ENCODE measurements at regions not wholly inside any gene's neighbourhood (a gene's known extent, or its start where the extent isn't known, plus 50 kb on each side); places are given as distances from the start of the nearest gene placed in this dataset.

- no peak for TF ChIP-seq POLR2A (IDR thresholded peaks at IDR 0.05; ENCODE audit: control extremely low read depth in 1 of 2, low read depth in 2 of 2, low read length in 2 of 2)
- TF ChIP-seq CTCF (IDR thresholded peaks at IDR 0.05; ENCODE audit: control extremely low read depth in 1 of 3, insufficient read depth in 1 of 3, low read depth in 1 of 3, low read length in 3 of 3) = no peak
- no peak for TF ChIP-seq BRCA1 (IDR thresholded peaks at IDR 0.05; ENCODE audit: low read depth, low read length)
- no peak for TF ChIP-seq GABPA (IDR thresholded peaks at IDR 0.05; ENCODE audit: borderline replicate concordance, insufficient read depth, low read length)
- TF ChIP-seq EZH2 (IDR thresholded peaks at IDR 0.05; ENCODE audit: low read depth, low read length, severe bottlenecking) = no peak
Observed at GRCh38 chr6:167226383-167226685, 64.8 kb upstream of the UNC93A start.

Data from H1 (cell line).